ENCODE measurements at regions not wholly inside any gene's neighbourhood (a gene's known extent, or its start where the extent isn't known, plus 50 kb on each side); places are given as distances from the start of the nearest gene placed in this dataset.
"Not testable (repeated sequence)": the region's sequence is repeated elsewhere in the genome, so short reads cannot be mapped to it uniquely, and the experiment has no call there.

- H3K27me3 ChIP-seq (replicated peaks; ENCODE audit: insufficient read depth), result no peaks in the 10 kb centered on the region
- no peak for DNase-seq (ENCODE audit: low spot score)
Observed at GRCh38 chr14:106235356-106236159, 709.2 kb downstream of the TMEM121 start.

DNA sequence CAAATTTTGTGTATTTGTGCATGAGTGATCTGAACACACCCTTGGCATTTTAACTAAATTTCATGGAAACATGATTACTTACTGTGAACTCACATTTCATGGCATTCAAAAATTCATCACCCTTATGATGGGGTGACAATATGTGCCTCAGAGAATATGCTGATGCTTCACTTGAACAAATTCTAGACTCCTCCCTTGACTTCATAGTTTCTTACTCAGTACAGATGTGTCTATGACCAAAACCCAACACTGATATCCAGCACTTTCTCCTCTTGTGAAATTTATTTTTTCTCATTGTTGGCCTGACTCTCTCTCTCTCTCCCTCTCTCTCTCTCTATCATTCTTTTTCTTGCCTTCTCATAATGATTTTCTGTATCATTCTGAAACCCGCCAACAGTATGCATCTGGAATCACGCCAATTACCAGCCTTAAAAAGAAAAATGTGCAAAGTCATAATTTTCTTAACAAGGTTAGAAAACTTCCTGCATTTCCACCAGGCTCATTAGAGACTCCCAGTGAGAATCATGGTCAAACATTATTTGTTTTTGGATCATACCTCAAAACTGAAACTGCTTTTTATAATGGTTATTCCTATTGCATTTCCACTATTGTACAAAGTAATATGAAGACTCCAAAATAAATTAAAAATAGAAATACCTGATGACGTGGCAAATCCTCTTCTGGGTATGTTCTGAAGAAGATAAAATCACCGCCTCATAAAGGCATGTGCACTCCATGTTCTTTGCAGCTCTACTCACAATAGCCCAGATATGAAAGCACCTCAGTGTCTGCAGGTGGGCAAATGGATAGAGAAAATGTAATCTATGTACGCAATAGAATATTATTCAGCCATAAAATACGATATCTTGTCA is 722.2 kb downstream of the TMEM121 start:
- DNase-seq (ENCODE audit: low spot score), result no peak
- H3K9me3 ChIP-seq, result no peaks in the 10 kb centered on the region
- no peak for ATAC-seq (ENCODE audit: insufficient number of reproducible peaks, low FRiP score, low read depth)
- H3K4me3 ChIP-seq, result no peak overlapping the region
- no peaks in the 10 kb centered on the region for H3K27me3 ChIP-seq (replicated peaks; ENCODE audit: insufficient read depth)
- H3K36me3 ChIP-seq, result no peaks in the 10 kb centered on the region
- H3K27ac ChIP-seq, result no peak overlapping the region
- H3K4me1 ChIP-seq (ENCODE audit: control insufficient read depth in 1 of 2, low read depth in 2 of 2), result no peaks in the 10 kb centered on the region
- TF ChIP-seq CTCF (IDR thresholded peaks at IDR 0.05), result no peak

More at GRCh38 chr14:106235356-106236159, 709.2 kb downstream of the TMEM121 start:
- H3K27ac ChIP-seq, result no peak overlapping the region
- no peaks in the 10 kb centered on the region for H3K9me3 ChIP-seq
- H3K36me3 ChIP-seq, result no peaks in the 10 kb centered on the region
- ATAC-seq (ENCODE audit: insufficient number of reproducible peaks, low FRiP score, low read depth), result no peak
- no peak overlapping the region for H3K4me3 ChIP-seq
- no peaks in the 10 kb centered on the region for H3K4me1 ChIP-seq (ENCODE audit: control insufficient read depth in 1 of 2, low read depth in 2 of 2)
- TF ChIP-seq CTCF (IDR thresholded peaks at IDR 0.05), result no peak

GRCh38 chr14:106253995-106254394 is 727.6 kb downstream of the TMEM121 start:
- ATAC-seq (ENCODE audit: insufficient number of reproducible peaks, low FRiP score, low read depth); H3K27me3 ChIP-seq (replicated peaks; ENCODE audit: insufficient read depth); H3K27ac ChIP-seq; DNase-seq (ENCODE audit: low spot score); H3K4me3 ChIP-seq; H3K36me3 ChIP-seq; H3K4me1 ChIP-seq (ENCODE audit: control insufficient read depth in 1 of 2, low read depth in 2 of 2); H3K9me3 ChIP-seq: not testable (repeated sequence)

DNA sequence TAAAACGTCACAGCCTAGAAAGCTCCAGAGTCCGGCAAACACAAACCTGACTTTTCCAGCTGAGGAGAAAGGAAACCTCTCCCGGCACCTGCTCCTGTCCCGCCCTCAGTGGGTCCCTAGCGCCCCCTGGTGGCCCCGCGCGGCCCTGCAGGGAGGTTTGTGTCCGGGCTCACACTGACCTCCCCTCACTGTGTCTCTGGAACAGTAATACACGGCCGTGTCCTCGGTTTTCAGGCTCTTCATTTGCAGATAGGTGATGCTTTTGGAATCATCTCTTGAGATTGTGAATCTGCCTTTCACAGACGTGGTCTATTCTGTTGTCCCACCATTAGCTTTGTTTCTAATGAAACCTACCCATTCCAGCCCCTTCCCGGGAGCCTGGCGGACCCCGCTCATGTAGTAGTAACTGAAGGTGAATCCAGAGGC is 731.2 kb downstream of the TMEM121 start:
- not testable (repeated sequence) for DNase-seq (ENCODE audit: low spot score)

DNA sequence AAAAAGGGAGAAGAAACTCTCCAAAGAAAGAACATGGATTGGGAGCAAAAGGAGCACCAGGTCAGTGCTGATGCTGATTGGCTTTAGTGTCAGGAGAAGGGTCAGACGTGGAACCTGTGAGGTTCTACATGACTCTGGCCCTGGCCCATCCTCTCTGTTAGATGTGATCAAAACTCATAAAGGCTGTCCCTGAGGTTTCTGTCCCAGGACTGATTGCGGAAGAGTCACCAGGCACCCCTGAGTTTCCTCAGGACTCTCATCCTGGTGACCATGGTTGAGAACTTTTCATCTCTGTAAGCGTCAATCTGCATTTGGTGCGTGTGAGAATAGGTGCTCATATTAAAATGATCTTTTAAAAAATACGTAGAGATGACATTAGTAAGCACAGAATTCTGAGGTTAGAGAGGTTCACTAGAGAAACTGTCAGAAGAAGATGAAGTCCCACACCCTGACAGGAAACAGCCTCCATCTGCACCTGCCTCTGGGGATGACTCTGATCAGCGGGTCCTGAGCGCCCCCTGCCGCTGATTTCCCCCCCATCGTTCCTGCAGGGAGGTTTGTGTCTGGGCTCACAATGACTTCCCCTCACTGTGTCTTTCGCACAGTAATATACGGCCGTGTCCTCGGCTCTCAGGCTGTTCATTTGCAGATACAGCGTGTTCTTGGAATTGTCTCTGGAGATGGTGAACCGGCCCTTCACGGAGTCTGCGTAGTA is 741.8 kb downstream of the TMEM121 start:
- ATAC-seq (ENCODE audit: insufficient number of reproducible peaks, low FRiP score, low read depth), result no peak
- H3K9me3 ChIP-seq, result no peaks in the 10 kb centered on the region

More for the DNA sequence above, 731.2 kb downstream of the TMEM121 start:
- not testable (repeated sequence) for H3K4me3 ChIP-seq; H3K36me3 ChIP-seq; H3K27me3 ChIP-seq (replicated peaks; ENCODE audit: insufficient read depth); H3K9me3 ChIP-seq; H3K4me1 ChIP-seq (ENCODE audit: control insufficient read depth in 1 of 2, low read depth in 2 of 2); H3K27ac ChIP-seq; ATAC-seq (ENCODE audit: insufficient number of reproducible peaks, low FRiP score, low read depth)
- peak; percentile 32 for TF ChIP-seq CTCF (IDR thresholded peaks at IDR 0.05)

More for the DNA sequence above, 741.8 kb downstream of the TMEM121 start:
- no peaks in the 10 kb centered on the region for H3K4me1 ChIP-seq (ENCODE audit: control insufficient read depth in 1 of 2, low read depth in 2 of 2)
- no peak overlapping the region for H3K4me3 ChIP-seq
- no peaks in the 10 kb centered on the region for H3K36me3 ChIP-seq
- no peak for TF ChIP-seq CTCF (IDR thresholded peaks at IDR 0.05)
- no peaks in the 10 kb centered on the region for H3K27me3 ChIP-seq (replicated peaks; ENCODE audit: insufficient read depth)
- no peak for DNase-seq (ENCODE audit: low spot score)
- no peak overlapping the region for H3K27ac ChIP-seq
